SU-DHL-6 (cell line): ENCODE measurements at regions not wholly inside any gene's neighbourhood (a gene's known extent, or its start where the extent isn't known, plus 50 kb on each side); places are given as distances from the start of the nearest gene placed in this dataset.

Source experiments
- H2AFZ ChIP-seq: fragments of 200-600 bp; sonication (generic); 2 replicates; pipeline ENCODE4 v1.6.1; 2014; ENCODE audit warnings: low read depth, mild to moderate bottlenecking, moderate library complexity, mixed read lengths, antibody characterized with exemption, low read length; ENCODE audit not compliant: severe bottlenecking
- H3F3A ChIP-seq: fragments of 200-600 bp; shearing (Covaris generic); 2 replicates; pipeline ENCODE4 v1.6.0; 2016; ENCODE audit warnings: antibody characterized with exemption, mild to moderate bottlenecking; ENCODE audit not compliant: insufficient read depth
- H3K27ac ChIP-seq: fragments of 200-600 bp; sonication (generic); 2 replicates; pipeline ENCODE4 v1.5.1; 2016; ENCODE audit warnings: low read depth, mild to moderate bottlenecking, low read length, moderate library complexity, mixed read lengths
- H3K27me3 ChIP-seq: fragments of 200-600 bp; sonication (generic), shearing (Covaris generic); 2 replicates; pipeline ENCODE4 v1.6.0; 2014; ENCODE audit warnings: mild to moderate bottlenecking, low read length
- H3K36me3 ChIP-seq: fragments of 200-600 bp; sonication (generic); 2 replicates; pipeline ENCODE4 v1.6.1; 2014; ENCODE audit warnings: mild to moderate bottlenecking, low read length, mixed read lengths
- H3K4me2 ChIP-seq: fragments of 300-600, 200-600 bp; shearing (Covaris generic), sonication (generic); 2 replicates; pipeline ENCODE4 v1.6.0; 2014; ENCODE audit warnings: low read length, low read depth, mild to moderate bottlenecking; ENCODE audit not compliant: poor library complexity, severe bottlenecking
- H3K4me3 ChIP-seq: fragments of 200-600 bp; sonication (generic); 2 replicates; pipeline ENCODE4 v1.5.1; 2014; ENCODE audit warnings: antibody characterized with exemption, low read length, mild to moderate bottlenecking, mixed read lengths; ENCODE audit not compliant: insufficient read depth, poor library complexity, severe bottlenecking
- H3K79me2 ChIP-seq: fragments of 200-600 bp; sonication (generic); 2 replicates; pipeline ENCODE4 v1.6.1; 2014; ENCODE audit warnings: mild to moderate bottlenecking, low read length, moderate library complexity; ENCODE audit not compliant: insufficient read depth
- H3K9ac ChIP-seq: fragments of 200-600 bp; sonication (generic); 2 replicates; pipeline ENCODE4 v1.7.0; 2014; ENCODE audit warnings: mild to moderate bottlenecking, low read length
- H3K9me2 ChIP-seq: fragments of 200-600 bp; sonication (generic); replicated peaks from 2 replicates; pipeline ENCODE4 v1.6.1; 2014; ENCODE audit warnings: low read length; ENCODE audit not compliant: insufficient read depth
- H3K9me3 ChIP-seq: fragments of 200-600 bp; sonication (generic); 2 replicates; pipeline ENCODE4 v1.6.1; 2014; ENCODE audit warnings: low read length, mixed read lengths; ENCODE audit not compliant: insufficient read depth
- H4K20me1 ChIP-seq: fragments of 200-600 bp; sonication (generic); 2 replicates; pipeline ENCODE4 v1.6.1; 2014; ENCODE audit warnings: low read depth, mild to moderate bottlenecking, antibody characterized with exemption, low read length, moderate library complexity, mixed read lengths
- EZH2phosphoT487 ChIP-seq: fragments of 200-600 bp; sonication (generic), shearing (Covaris generic); conservative IDR thresholded peaks from 2 replicates; pipeline ENCODE4 v1.6.1; 2018; ENCODE audit warnings: mild to moderate bottlenecking, antibody characterized with exemption, low read length, moderate library complexity, mixed read lengths
- TF ChIP-seq, protein P1 (sequence below): fragments of 200-600 bp; sonication (generic); IDR thresholded peaks from one replicate; pipeline ENCODE4 v1.5.1; 2017; ENCODE audit warnings: antibody characterized with exemption, mild to moderate bottlenecking, low read length, moderate library complexity; ENCODE audit not compliant: insufficient read depth, poor library complexity, severe bottlenecking

- H3K27me3 ChIP-seq = no peaks in the 10 kb centered on the region
- no peaks in the 10 kb centered on the region for H3K9me3 ChIP-seq
- no peaks in the 10 kb centered on the region for H3K9me2 ChIP-seq
- no peaks in the 10 kb centered on the region for H3K36me3 ChIP-seq
- H2AFZ ChIP-seq = no peak overlapping the region
- H3K27ac ChIP-seq = no peak overlapping the region
- no peak overlapping the region for H3K9ac ChIP-seq
- no peaks in the 10 kb centered on the region for H4K20me1 ChIP-seq
- H3F3A ChIP-seq = no peaks in the 10 kb centered on the region
- TF ChIP-seq, protein P1, sequence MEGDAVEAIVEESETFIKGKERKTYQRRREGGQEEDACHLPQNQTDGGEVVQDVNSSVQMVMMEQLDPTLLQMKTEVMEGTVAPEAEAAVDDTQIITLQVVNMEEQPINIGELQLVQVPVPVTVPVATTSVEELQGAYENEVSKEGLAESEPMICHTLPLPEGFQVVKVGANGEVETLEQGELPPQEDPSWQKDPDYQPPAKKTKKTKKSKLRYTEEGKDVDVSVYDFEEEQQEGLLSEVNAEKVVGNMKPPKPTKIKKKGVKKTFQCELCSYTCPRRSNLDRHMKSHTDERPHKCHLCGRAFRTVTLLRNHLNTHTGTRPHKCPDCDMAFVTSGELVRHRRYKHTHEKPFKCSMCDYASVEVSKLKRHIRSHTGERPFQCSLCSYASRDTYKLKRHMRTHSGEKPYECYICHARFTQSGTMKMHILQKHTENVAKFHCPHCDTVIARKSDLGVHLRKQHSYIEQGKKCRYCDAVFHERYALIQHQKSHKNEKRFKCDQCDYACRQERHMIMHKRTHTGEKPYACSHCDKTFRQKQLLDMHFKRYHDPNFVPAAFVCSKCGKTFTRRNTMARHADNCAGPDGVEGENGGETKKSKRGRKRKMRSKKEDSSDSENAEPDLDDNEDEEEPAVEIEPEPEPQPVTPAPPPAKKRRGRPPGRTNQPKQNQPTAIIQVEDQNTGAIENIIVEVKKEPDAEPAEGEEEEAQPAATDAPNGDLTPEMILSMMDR = no peak
- no peak for TF ChIP-seq EZH2phosphoT487
- H3K4me3 ChIP-seq = no peak overlapping the region
- no peaks in the 10 kb centered on the region for H3K79me2 ChIP-seq
- no peak overlapping the region for H3K4me2 ChIP-seq
These were observed 510.0 kb downstream of the ACTL7B start for GRCh38 chr9:108345826-108346225.

GRCh38 chr9:108339251-108339650 lies 516.5 kb downstream of the ACTL7B start:
- H3K9ac ChIP-seq = no peak overlapping the region
- H3K4me3 ChIP-seq = no peak overlapping the region
- no peaks in the 10 kb centered on the region for H3K27me3 ChIP-seq

DNA sequence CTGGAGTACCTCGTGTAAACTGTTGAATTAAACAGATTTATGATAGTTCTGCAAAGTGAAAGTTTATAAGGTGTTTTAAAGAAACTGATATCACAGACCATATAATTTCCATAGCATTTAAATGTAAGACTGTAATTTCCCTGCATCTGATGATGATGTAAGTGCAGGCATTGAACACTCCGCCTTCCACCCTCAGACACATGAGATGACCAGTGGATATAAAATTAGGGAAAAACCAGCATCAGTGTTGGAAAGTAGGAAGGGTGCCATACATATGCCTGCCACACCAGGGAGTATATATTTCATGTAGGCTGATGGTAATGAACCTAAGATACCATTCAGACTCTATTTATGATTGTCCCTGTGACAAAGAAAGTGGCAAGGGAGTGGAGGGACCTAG lies 519.2 kb downstream of the ACTL7B start:
- H3K27me3 ChIP-seq = no peaks in the 10 kb centered on the region
- H4K20me1 ChIP-seq = no peaks in the 10 kb centered on the region
- H3K4me3 ChIP-seq = no peak overlapping the region
- H3K9me3 ChIP-seq = no peaks in the 10 kb centered on the region
- H3K27ac ChIP-seq = no peak overlapping the region
- no peaks in the 10 kb centered on the region for H3K79me2 ChIP-seq
- no peak overlapping the region for H3K4me2 ChIP-seq
- no peaks in the 10 kb centered on the region for H3K36me3 ChIP-seq
- H3F3A ChIP-seq = no peaks in the 10 kb centered on the region
- TF ChIP-seq, protein P1 = no peak
- no peak for TF ChIP-seq EZH2phosphoT487
- H2AFZ ChIP-seq = no peak overlapping the region
- no peaks in the 10 kb centered on the region for H3K9me2 ChIP-seq
- no peak overlapping the region for H3K9ac ChIP-seq

More at GRCh38 chr9:108339251-108339650, 516.5 kb downstream of the ACTL7B start:
- Histone ChIP-seq H2AFZ (no peak overlapping the region), H3F3A (no peaks in the 10 kb centered on the region), H3K27ac (no peak overlapping the region), H4K20me1 (no peaks in the 10 kb centered on the region), H3K36me3 (no peaks in the 10 kb centered on the region), H3K4me2 (no peak overlapping the region), H3K79me2 (no peaks in the 10 kb centered on the region), H3K9me3 (no peaks in the 10 kb centered on the region), H3K9me2 (no peaks in the 10 kb centered on the region)
- TF ChIP-seq, protein P1 = no peak
- TF ChIP-seq EZH2phosphoT487 = no peak
